ENCODE measurements at regions not wholly inside any gene's neighbourhood (a gene's known extent, or its start where the extent isn't known, plus 50 kb on each side); places are given as distances from the start of the nearest gene placed in this dataset.

- Histone ChIP-seq H3K27me3 (ENCODE audit: insufficient read depth, low read length) (0 out of 2 replicates have a peak, but pooled peaks cover 5% of the 10 kb centered on the region), H3K4me2 (ENCODE audit: low read length) (no peak overlapping the region), H3K9me3 (ENCODE audit: low read length) (no peaks in the 10 kb centered on the region), H4K20me1 (ENCODE audit: insufficient read depth, low read length) (no peaks in the 10 kb centered on the region), H3K4me1 (ENCODE audit: insufficient read depth, low read length, severe bottlenecking) (no peaks in the 10 kb centered on the region), H3F3A (ENCODE audit: insufficient read depth, low read length) (no peaks in the 10 kb centered on the region), H3K27ac (ENCODE audit: low read depth, low read length, poor library complexity, severe bottlenecking) (no peak overlapping the region), H3K4me3 (ENCODE audit: low read depth, low read length, poor library complexity, severe bottlenecking) (no peak overlapping the region), H3K9ac (ENCODE audit: low read length) (no peak overlapping the region), H2AFZ (ENCODE audit: low read length) (no peak overlapping the region), H3K36me3 (ENCODE audit: insufficient read depth, low read length) (no peaks in the 10 kb centered on the region; the same call in 1 of the 2 replicates), H3K79me2 (ENCODE audit: insufficient read depth, low read length) (no peaks in the 10 kb centered on the region), H3K9me2 (ENCODE audit: low read depth, low read length) (no peaks in the 10 kb centered on the region)
- TF ChIP-seq CTCF (IDR thresholded peaks at IDR 0.05; ENCODE audit: low read length) (no peak), EZH2 (IDR thresholded peaks at IDR 0.05; ENCODE audit: borderline replicate concordance, low read length) (no peak)
Observed at GRCh38 chr12:94786906-94787305, 136.5 kb upstream of the TMCC3 start.

GRCh38 chr12:94783862-94784261, 133.5 kb upstream of the TMCC3 start:
- H3K4me2 ChIP-seq (ENCODE audit: low read length): no peak overlapping the region

GRCh38 chr12:94783343-94783742, 133.0 kb upstream of the TMCC3 start:
- H3K79me2 ChIP-seq (ENCODE audit: insufficient read depth, low read length): no peaks in the 10 kb centered on the region
- no peaks in the 10 kb centered on the region for H3K27me3 ChIP-seq (ENCODE audit: insufficient read depth, low read length)
- no peak overlapping the region for H2AFZ ChIP-seq (ENCODE audit: low read length)
- H3K9ac ChIP-seq (ENCODE audit: low read length): no peak overlapping the region
- no peak for TF ChIP-seq CTCF (IDR thresholded peaks at IDR 0.05; ENCODE audit: low read length)
- TF ChIP-seq EZH2 (IDR thresholded peaks at IDR 0.05; ENCODE audit: borderline replicate concordance, low read length): no peak
- no peaks in the 10 kb centered on the region for H3F3A ChIP-seq (ENCODE audit: insufficient read depth, low read length)
- H3K4me3 ChIP-seq (ENCODE audit: low read depth, low read length, poor library complexity, severe bottlenecking): no peak overlapping the region
- H3K9me3 ChIP-seq (ENCODE audit: low read length): no peaks in the 10 kb centered on the region
- H3K9me2 ChIP-seq (ENCODE audit: low read depth, low read length): no peaks in the 10 kb centered on the region
- H4K20me1 ChIP-seq (ENCODE audit: insufficient read depth, low read length): no peaks in the 10 kb centered on the region
- H3K4me1 ChIP-seq (ENCODE audit: insufficient read depth, low read length, severe bottlenecking): no peaks in the 10 kb centered on the region
- H3K4me2 ChIP-seq (ENCODE audit: low read length): no peak overlapping the region
- H3K36me3 ChIP-seq (ENCODE audit: insufficient read depth, low read length): no peaks in the 10 kb centered on the region; the same call in 1 of the 2 replicates
- H3K27ac ChIP-seq (ENCODE audit: low read depth, low read length, poor library complexity, severe bottlenecking): no peak overlapping the region

More at GRCh38 chr12:94783862-94784261, 133.5 kb upstream of the TMCC3 start:
- H3K9ac ChIP-seq (ENCODE audit: low read length): no peak overlapping the region
- no peaks in the 10 kb centered on the region; the same call in 1 of the 2 replicates for H3K36me3 ChIP-seq (ENCODE audit: insufficient read depth, low read length)
- H3K27ac ChIP-seq (ENCODE audit: low read depth, low read length, poor library complexity, severe bottlenecking): no peak overlapping the region
- TF ChIP-seq EZH2 (IDR thresholded peaks at IDR 0.05; ENCODE audit: borderline replicate concordance, low read length) (no peak), CTCF (IDR thresholded peaks at IDR 0.05; ENCODE audit: low read length) (no peak)
- H3K4me1 ChIP-seq (ENCODE audit: insufficient read depth, low read length, severe bottlenecking): no peaks in the 10 kb centered on the region
- no peaks in the 10 kb centered on the region for H3K27me3 ChIP-seq (ENCODE audit: insufficient read depth, low read length)
- H3K4me3 ChIP-seq (ENCODE audit: low read depth, low read length, poor library complexity, severe bottlenecking): no peak overlapping the region
- no peaks in the 10 kb centered on the region for H3K9me2 ChIP-seq (ENCODE audit: low read depth, low read length)
- no peaks in the 10 kb centered on the region for H3K9me3 ChIP-seq (ENCODE audit: low read length)
- H3F3A ChIP-seq (ENCODE audit: insufficient read depth, low read length): no peaks in the 10 kb centered on the region
- no peak overlapping the region for H2AFZ ChIP-seq (ENCODE audit: low read length)
- H3K79me2 ChIP-seq (ENCODE audit: insufficient read depth, low read length): no peaks in the 10 kb centered on the region
- H4K20me1 ChIP-seq (ENCODE audit: insufficient read depth, low read length): no peaks in the 10 kb centered on the region
